ENCODE measurements at regions not wholly inside any gene's neighbourhood (a gene's known extent, or its start where the extent isn't known, plus 50 kb on each side); places are given as distances from the start of the nearest gene placed in this dataset.
"Not testable (repeated sequence)": the region's sequence is repeated elsewhere in the genome, so short reads cannot be mapped to it uniquely, and the experiment has no call there.

- Mint-ChIP-seq H3K4me1 (no peaks in the 10 kb centered on the region), H3K36me3 (no peaks in the 10 kb centered on the region), H3K9me3 (no peaks in the 10 kb centered on the region), H3K27ac (no peak overlapping the region), H3K27me3 (peaks cover 15% of the 10 kb centered on the region), H3K4me3 (no peak overlapping the region)
Observed at GRCh38 chr7:25739143-25739542, 412.9 kb upstream of the NFE2L3 start.

- H3K9me3 Mint-ChIP-seq: no peaks in the 10 kb centered on the region
- H3K27me3 Mint-ChIP-seq: peaks cover 9% of the 10 kb centered on the region
- no peak overlapping the region for H3K27ac Mint-ChIP-seq
- H3K4me1 Mint-ChIP-seq: no peaks in the 10 kb centered on the region
- H3K36me3 Mint-ChIP-seq: no peaks in the 10 kb centered on the region
- H3K4me3 Mint-ChIP-seq: no peak overlapping the region
Observed at GRCh38 chr7:25742316-25742715, 409.7 kb upstream of the NFE2L3 start.

- not testable (repeated sequence) for H3K9me3 Mint-ChIP-seq, H3K27ac Mint-ChIP-seq, H3K4me1 Mint-ChIP-seq, H3K27me3 Mint-ChIP-seq, H3K36me3 Mint-ChIP-seq, H3K4me3 Mint-ChIP-seq
Observed at GRCh38 chr7:25743670-25744451, 408.1 kb upstream of the NFE2L3 start.

- no peaks in the 10 kb centered on the region for H3K36me3 Mint-ChIP-seq
- no peak overlapping the region for H3K27ac Mint-ChIP-seq
- no peaks in the 10 kb centered on the region for H3K9me3 Mint-ChIP-seq
- no peaks in the 10 kb centered on the region for H3K4me1 Mint-ChIP-seq
- H3K27me3 Mint-ChIP-seq: no peaks in the 10 kb centered on the region
- no peak overlapping the region for H3K4me3 Mint-ChIP-seq
Observed at GRCh38 chr7:25750744-25751508, 401.1 kb upstream of the NFE2L3 start.

GRCh38 chr7:25752154-25752553 lies 399.8 kb upstream of the NFE2L3 start:
- Mint-ChIP-seq H3K27me3 (no peaks in the 10 kb centered on the region), H3K4me3 (no peak overlapping the region), H3K4me1 (no peaks in the 10 kb centered on the region), H3K27ac (no peak overlapping the region), H3K36me3 (no peaks in the 10 kb centered on the region), H3K9me3 (no peaks in the 10 kb centered on the region)

- Mint-ChIP-seq H3K36me3 (no peaks in the 10 kb centered on the region), H3K9me3 (no peaks in the 10 kb centered on the region), H3K4me3 (no peak overlapping the region), H3K4me1 (no peaks in the 10 kb centered on the region), H3K27ac (no peak overlapping the region), H3K27me3 (no peaks in the 10 kb centered on the region)
Observed at GRCh38 chr7:25752967-25753791, 398.8 kb upstream of the NFE2L3 start.

- Mint-ChIP-seq H3K4me1 (no peaks in the 10 kb centered on the region), H3K9me3 (no peaks in the 10 kb centered on the region), H3K27ac (no peak overlapping the region), H3K27me3 (no peaks in the 10 kb centered on the region), H3K4me3 (no peak overlapping the region), H3K36me3 (no peaks in the 10 kb centered on the region)
Observed at GRCh38 chr7:25753837-25754236, 398.2 kb upstream of the NFE2L3 start.

GRCh38 chr7:25754333-25754732 lies 397.7 kb upstream of the NFE2L3 start:
- no peak overlapping the region for H3K27ac Mint-ChIP-seq
- H3K9me3 Mint-ChIP-seq: no peaks in the 10 kb centered on the region
- H3K4me3 Mint-ChIP-seq: no peak overlapping the region
- H3K36me3 Mint-ChIP-seq: no peaks in the 10 kb centered on the region
- H3K4me1 Mint-ChIP-seq: no peaks in the 10 kb centered on the region
- no peaks in the 10 kb centered on the region for H3K27me3 Mint-ChIP-seq

GRCh38 chr7:25754751-25755150 lies 397.2 kb upstream of the NFE2L3 start:
- H3K4me3 Mint-ChIP-seq: no peak overlapping the region
- H3K9me3 Mint-ChIP-seq: no peaks in the 10 kb centered on the region
- no peaks in the 10 kb centered on the region for H3K27me3 Mint-ChIP-seq
- H3K36me3 Mint-ChIP-seq: no peaks in the 10 kb centered on the region
- no peaks in the 10 kb centered on the region for H3K4me1 Mint-ChIP-seq
- no peak overlapping the region for H3K27ac Mint-ChIP-seq

- H3K9me3 Mint-ChIP-seq: no peaks in the 10 kb centered on the region
- no peaks in the 10 kb centered on the region for H3K27me3 Mint-ChIP-seq
- no peaks in the 10 kb centered on the region for H3K4me1 Mint-ChIP-seq
- H3K27ac Mint-ChIP-seq: no peak overlapping the region
- H3K36me3 Mint-ChIP-seq: no peaks in the 10 kb centered on the region
- H3K4me3 Mint-ChIP-seq: no peak overlapping the region
Observed at GRCh38 chr7:25756601-25757000, 395.4 kb upstream of the NFE2L3 start.

- Mint-ChIP-seq H3K36me3 (no peaks in the 10 kb centered on the region), H3K27me3 (no peaks in the 10 kb centered on the region), H3K9me3 (no peaks in the 10 kb centered on the region), H3K4me1 (no peaks in the 10 kb centered on the region), H3K4me3 (no peak overlapping the region), H3K27ac (no peak overlapping the region)
Observed at GRCh38 chr7:25758559-25758958, 393.4 kb upstream of the NFE2L3 start.

GRCh38 chr7:25759286-25759685 lies 392.7 kb upstream of the NFE2L3 start:
- Mint-ChIP-seq H3K27ac (no peak overlapping the region), H3K36me3 (no peaks in the 10 kb centered on the region), H3K27me3 (no peaks in the 10 kb centered on the region), H3K4me1 (no peaks in the 10 kb centered on the region), H3K4me3 (no peak overlapping the region), H3K9me3 (no peaks in the 10 kb centered on the region)

- Mint-ChIP-seq H3K4me3 (no peak overlapping the region), H3K9me3 (no peaks in the 10 kb centered on the region), H3K27ac (no peak overlapping the region), H3K36me3 (no peaks in the 10 kb centered on the region), H3K27me3 (no peaks in the 10 kb centered on the region), H3K4me1 (no peaks in the 10 kb centered on the region)
Observed at GRCh38 chr7:25759748-25760147, 392.2 kb upstream of the NFE2L3 start.

GRCh38 chr7:25762511-25763462 lies 389.2 kb upstream of the NFE2L3 start:
- H3K4me3 Mint-ChIP-seq: no peak overlapping the region
- H3K36me3 Mint-ChIP-seq: no peaks in the 10 kb centered on the region
- no peak overlapping the region for H3K27ac Mint-ChIP-seq
- H3K27me3 Mint-ChIP-seq: no peaks in the 10 kb centered on the region
- H3K9me3 Mint-ChIP-seq: no peaks in the 10 kb centered on the region
- H3K4me1 Mint-ChIP-seq: no peaks in the 10 kb centered on the region

- Mint-ChIP-seq H3K27ac (no peak overlapping the region), H3K27me3 (no peaks in the 10 kb centered on the region), H3K9me3 (no peaks in the 10 kb centered on the region), H3K4me1 (no peaks in the 10 kb centered on the region), H3K4me3 (no peak overlapping the region), H3K36me3 (no peaks in the 10 kb centered on the region)
Observed at GRCh38 chr7:25763463-25763860, 388.5 kb upstream of the NFE2L3 start.

All from activated naive CD4-positive, alpha-beta T cell treated with anti-CD3 and anti-CD28 coated beads, Interleukin-2, amount 50 U/mL, for 24 hours (primary cell).